ENCODE measurements at regions not wholly inside any gene's neighbourhood (a gene's known extent, or its start where the extent isn't known, plus 50 kb on each side); places are given as distances from the start of the nearest gene placed in this dataset.

GRCh38 chr2:140108706-140109475 lies 1328.7 kb upstream of the NXPH2 start:
- Histone ChIP-seq H3K9me3 (ENCODE audit: low read length) (no peaks in the 10 kb centered on the region), H2AFZ (ENCODE audit: low read length) (no peak overlapping the region), H3K4me2 (ENCODE audit: low read length) (peak overlapping the region; percentile 15; the same call in 1 of the 2 replicates), H4K20me1 (ENCODE audit: low read length) (no peaks in the 10 kb centered on the region), H3K4me1 (ENCODE audit: insufficient read depth, low read length) (peaks cover 10% of the 10 kb centered on the region; the same call in 1 of the 2 replicates), H3K4me3 (ENCODE audit: low read length) (no peak overlapping the region), H3K27ac (ENCODE audit: low read length) (no peak overlapping the region), H3K27me3 (ENCODE audit: low read length) (no peaks in the 10 kb centered on the region), H3K9ac (ENCODE audit: low read length) (no peak overlapping the region), H3F3A (ENCODE audit: low read length, unreplicated experiment) (no peaks in the 10 kb centered on the region), H3K79me2 (ENCODE audit: low read length) (no peaks in the 10 kb centered on the region), H3K36me3 (ENCODE audit: low read depth, low read length) (no peaks in the 10 kb centered on the region), H3K9me2 (replicated peaks; ENCODE audit: low read length) (no peaks in the 10 kb centered on the region)
- DNase-seq (peak; percentile 44), ATAC-seq (peak; percentile 99)
- POLR2A ChIA-PET (ENCODE audit: unreplicated experiment): no interaction called here
- CTCF ChIA-PET: no interaction called here
- TF ChIP-seq EZH2phosphoT487 (IDR thresholded peaks at IDR 0.05; ENCODE audit: borderline replicate concordance, low read length) (no peak), EZH2 (IDR thresholded peaks at IDR 0.05; ENCODE audit: low read length, unreplicated experiment) (no peak), CTCF (conservative IDR thresholded peaks at IDR 0.05; ENCODE audit: low read depth, low read length) (no peak)
- no TSS peak for BruUV-seq (replicated peaks)
- intact Hi-C loops (cut with micrococcal nuclease): loop anchor here (5.0 kb wide), 1 partner anchor 238 kb away; no protein-coding TSS in a partner anchor

- Histone ChIP-seq H3K4me2 (ENCODE audit: low read length) (no peak overlapping the region), H3K9me2 (replicated peaks; ENCODE audit: low read length) (no peaks in the 10 kb centered on the region), H3K9ac (ENCODE audit: low read length) (no peak overlapping the region), H3K27ac (ENCODE audit: low read length) (no peak overlapping the region), H3K36me3 (ENCODE audit: low read depth, low read length) (no peaks in the 10 kb centered on the region), H3K27me3 (ENCODE audit: low read length) (no peaks in the 10 kb centered on the region), H3F3A (ENCODE audit: low read length, unreplicated experiment) (no peaks in the 10 kb centered on the region), H4K20me1 (ENCODE audit: low read length) (no peaks in the 10 kb centered on the region), H3K9me3 (ENCODE audit: low read length) (no peaks in the 10 kb centered on the region), H3K4me1 (ENCODE audit: insufficient read depth, low read length) (no peaks in the 10 kb centered on the region), H2AFZ (ENCODE audit: low read length) (no peak overlapping the region), H3K4me3 (ENCODE audit: low read length) (no peak overlapping the region), H3K79me2 (ENCODE audit: low read length) (no peaks in the 10 kb centered on the region)
- BruUV-seq (replicated peaks): no TSS peak
- POLR2A ChIA-PET (ENCODE audit: unreplicated experiment): no interaction called here
- ATAC-seq (no peak), DNase-seq (no peak)
- intact Hi-C loops (cut with micrococcal nuclease): no loop called here
- CTCF ChIA-PET: interaction anchor here (0.5 kb wide), 1 partner anchor 772 kb away, joined by 3 read pairs; no protein-coding TSS in a partner anchor
- TF ChIP-seq EZH2 (IDR thresholded peaks at IDR 0.05; ENCODE audit: low read length, unreplicated experiment) (no peak), EZH2phosphoT487 (IDR thresholded peaks at IDR 0.05; ENCODE audit: borderline replicate concordance, low read length) (no peak), CTCF (conservative IDR thresholded peaks at IDR 0.05; ENCODE audit: low read depth, low read length) (no peak)
Measured at GRCh38 chr2:140091926-140092325, 1311.7 kb upstream of the NXPH2 start.

GRCh38 chr2:140086964-140087363 lies 1306.8 kb upstream of the NXPH2 start:
- no peaks in the 10 kb centered on the region for H3K4me1 ChIP-seq (ENCODE audit: insufficient read depth, low read length)
- ChIA-PET CTCF (no interaction called here), POLR2A (ENCODE audit: unreplicated experiment) (no interaction called here)
- H3K9me3 ChIP-seq (ENCODE audit: low read length): no peaks in the 10 kb centered on the region
- no peak overlapping the region for H3K4me3 ChIP-seq (ENCODE audit: low read length)
- H3K4me2 ChIP-seq (ENCODE audit: low read length): no peak overlapping the region
- no peak overlapping the region for H2AFZ ChIP-seq (ENCODE audit: low read length)
- TF ChIP-seq EZH2 (IDR thresholded peaks at IDR 0.05; ENCODE audit: low read length, unreplicated experiment) (no peak), EZH2phosphoT487 (IDR thresholded peaks at IDR 0.05; ENCODE audit: borderline replicate concordance, low read length) (no peak), CTCF (conservative IDR thresholded peaks at IDR 0.05; ENCODE audit: low read depth, low read length) (no peak)
- no peaks in the 10 kb centered on the region for H3K79me2 ChIP-seq (ENCODE audit: low read length)
- BruUV-seq (replicated peaks): no TSS peak
- no peaks in the 10 kb centered on the region for H4K20me1 ChIP-seq (ENCODE audit: low read length)
- no peak for ATAC-seq
- H3F3A ChIP-seq (ENCODE audit: low read length, unreplicated experiment): no peaks in the 10 kb centered on the region
- no peak overlapping the region for H3K9ac ChIP-seq (ENCODE audit: low read length)
- no peak overlapping the region for H3K27ac ChIP-seq (ENCODE audit: low read length)
- H3K27me3 ChIP-seq (ENCODE audit: low read length): no peaks in the 10 kb centered on the region
- H3K36me3 ChIP-seq (ENCODE audit: low read depth, low read length): no peaks in the 10 kb centered on the region
- intact Hi-C loops (cut with micrococcal nuclease): loop anchor here (2.0 to 10.0 kb wide), 6 partner anchors 90 to 878 kb away; no protein-coding TSS in a partner anchor
- DNase-seq: no peak
- no peaks in the 10 kb centered on the region for H3K9me2 ChIP-seq (replicated peaks; ENCODE audit: low read length)
